ENCODE measurements at regions not wholly inside any gene's neighbourhood (a gene's known extent, or its start where the extent isn't known, plus 50 kb on each side); places are given as distances from the start of the nearest gene placed in this dataset.

GRCh38 chr10:78947733-78948132, 121.0 kb upstream of the ZMIZ1 start:
- TF ChIP-seq ZFX (IDR thresholded peaks at IDR 0.05; ENCODE audit: borderline replicate concordance) (no peak), CTCF (IDR thresholded peaks at IDR 0.05) (no peak)
- no peak overlapping the region for H3K27ac ChIP-seq

GRCh38 chr10:78948621-78949030, 120.1 kb upstream of the ZMIZ1 start:
- TF ChIP-seq ZFX (IDR thresholded peaks at IDR 0.05; ENCODE audit: borderline replicate concordance) (no peak), CTCF (IDR thresholded peaks at IDR 0.05) (no peak)
- no peak overlapping the region for H3K27ac ChIP-seq

GRCh38 chr10:78950656-78951587, 117.8 kb upstream of the ZMIZ1 start:
- TF ChIP-seq CTCF (IDR thresholded peaks at IDR 0.05) (no peak), ZFX (IDR thresholded peaks at IDR 0.05; ENCODE audit: borderline replicate concordance) (no peak)
- H3K27ac ChIP-seq: no peak overlapping the region

- TF ChIP-seq ZFX (IDR thresholded peaks at IDR 0.05; ENCODE audit: borderline replicate concordance): no peak
- no peak for TF ChIP-seq CTCF (IDR thresholded peaks at IDR 0.05)
- no peak overlapping the region for H3K27ac ChIP-seq
Measured at GRCh38 chr10:78952030-78952429, 116.7 kb upstream of the ZMIZ1 start.

GRCh38 chr10:78952686-78953085, 116.1 kb upstream of the ZMIZ1 start:
- H3K27ac ChIP-seq: no peak overlapping the region
- TF ChIP-seq CTCF (IDR thresholded peaks at IDR 0.05) (no peak), ZFX (IDR thresholded peaks at IDR 0.05; ENCODE audit: borderline replicate concordance) (no peak)

GRCh38 chr10:78953113-78953798, 115.5 kb upstream of the ZMIZ1 start:
- no peak overlapping the region for H3K27ac ChIP-seq
- TF ChIP-seq ZFX (IDR thresholded peaks at IDR 0.05; ENCODE audit: borderline replicate concordance) (no peak), CTCF (IDR thresholded peaks at IDR 0.05) (no peak)

GRCh38 chr10:78953799-78954297, 114.9 kb upstream of the ZMIZ1 start:
- no peak for TF ChIP-seq ZFX (IDR thresholded peaks at IDR 0.05; ENCODE audit: borderline replicate concordance)
- no peak for TF ChIP-seq CTCF (IDR thresholded peaks at IDR 0.05)
- no peak overlapping the region for H3K27ac ChIP-seq

All from 22Rv1 (cell line).